Body of pancreas (tissue), 4 donors: ENCODE measurements at regions not wholly inside any gene's neighbourhood (a gene's known extent, or its start where the extent isn't known, plus 50 kb on each side); places are given as distances from the start of the nearest gene placed in this dataset.

Experiments
- CTCF ChIP-seq, 7 experiments: fragments of 450-650 bp in 4 of 7; fragments of 200-600 bp in 3 of 7; sonication (generic) in 3 of 7; IDR thresholded peaks; one replicate each; pipeline ENCODE4 v1.5.1; 2016 to 2019; ENCODE audit warnings: antibody characterized with exemption in 7 of 7
- POLR2A ChIP-seq, 3 donors: fragments of 450-650 bp; IDR thresholded peaks; one replicate each; pipeline ENCODE4 v1.6.1; 2016; ENCODE audit warnings: antibody characterized with exemption in 3 of 3, mild to moderate bottlenecking in 2 of 3

- TF ChIP-seq CTCF (IDR thresholded peaks at IDR 0.05) (no peak), POLR2A (IDR thresholded peaks at IDR 0.05) (no peak)
Measured at GRCh38 chr13:40309881-40310280, 356.6 kb downstream of the FOXO1 start.
